ENCODE measurements at regions not wholly inside any gene's neighbourhood (a gene's known extent, or its start where the extent isn't known, plus 50 kb on each side); places are given as distances from the start of the nearest gene placed in this dataset.

DNA sequence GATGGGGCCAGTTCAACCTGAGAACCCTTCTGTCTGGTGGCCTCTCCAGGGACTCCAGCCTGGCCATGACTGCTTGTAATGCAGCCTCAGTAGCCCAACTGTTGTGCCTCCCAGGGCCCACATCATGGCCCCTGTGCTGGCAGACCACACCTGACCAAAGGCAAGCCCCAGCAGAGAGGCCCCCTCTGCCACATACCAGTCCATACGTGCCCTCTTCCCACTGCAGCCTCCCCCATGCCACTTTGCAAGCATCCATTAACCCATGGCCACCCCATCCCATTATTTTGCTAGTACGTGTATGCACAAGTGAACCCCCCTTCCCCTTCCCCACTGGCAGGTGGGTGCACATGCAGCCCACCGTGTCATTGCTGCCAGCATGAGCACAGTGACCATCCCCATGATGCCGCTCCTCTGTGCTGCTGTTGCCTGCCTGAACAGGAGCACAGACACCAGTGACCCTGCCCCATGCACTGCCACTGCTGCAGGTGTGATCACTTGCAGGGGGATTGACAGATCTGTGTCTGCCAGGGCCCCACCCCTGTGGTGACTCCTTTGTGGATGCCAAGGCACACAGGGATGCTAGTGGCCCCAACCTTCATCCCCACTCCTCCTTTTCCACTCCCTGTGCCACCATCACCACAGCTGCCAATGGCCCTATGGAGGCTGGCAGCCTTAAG, 330.0 kb upstream of the DSEL start:
- H3K4me1 ChIP-seq (ENCODE audit: insufficient read depth, low read length, severe bottlenecking), result no peaks in the 10 kb centered on the region

DNA sequence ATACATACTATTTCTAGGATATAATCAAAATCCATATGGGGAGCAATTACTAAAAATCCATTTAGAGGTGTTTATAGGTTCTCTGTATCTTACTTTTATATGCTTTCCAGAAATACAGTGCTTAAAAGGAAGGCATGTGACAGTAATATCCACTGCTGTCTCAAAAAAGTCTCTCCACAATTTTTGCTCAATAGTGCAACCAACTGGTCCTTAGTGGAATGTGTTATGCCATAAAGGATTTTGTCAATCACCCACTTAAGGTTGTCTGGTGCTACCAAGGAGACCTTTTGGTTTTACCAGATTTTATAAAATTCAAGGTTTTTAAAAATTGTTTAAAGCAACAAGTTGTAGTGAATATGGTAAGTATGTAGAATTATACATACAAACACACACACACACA, 328.5 kb upstream of the DSEL start:
- H3K27ac ChIP-seq (ENCODE audit: low read depth, low read length, poor library complexity, severe bottlenecking), result no peak overlapping the region
- no peaks in the 10 kb centered on the region for H3K9me3 ChIP-seq (ENCODE audit: low read length)
- no peaks in the 10 kb centered on the region for H3F3A ChIP-seq (ENCODE audit: insufficient read depth, low read length)
- H3K4me1 ChIP-seq (ENCODE audit: insufficient read depth, low read length, severe bottlenecking), result no peaks in the 10 kb centered on the region
- TF ChIP-seq, protein P1, sequence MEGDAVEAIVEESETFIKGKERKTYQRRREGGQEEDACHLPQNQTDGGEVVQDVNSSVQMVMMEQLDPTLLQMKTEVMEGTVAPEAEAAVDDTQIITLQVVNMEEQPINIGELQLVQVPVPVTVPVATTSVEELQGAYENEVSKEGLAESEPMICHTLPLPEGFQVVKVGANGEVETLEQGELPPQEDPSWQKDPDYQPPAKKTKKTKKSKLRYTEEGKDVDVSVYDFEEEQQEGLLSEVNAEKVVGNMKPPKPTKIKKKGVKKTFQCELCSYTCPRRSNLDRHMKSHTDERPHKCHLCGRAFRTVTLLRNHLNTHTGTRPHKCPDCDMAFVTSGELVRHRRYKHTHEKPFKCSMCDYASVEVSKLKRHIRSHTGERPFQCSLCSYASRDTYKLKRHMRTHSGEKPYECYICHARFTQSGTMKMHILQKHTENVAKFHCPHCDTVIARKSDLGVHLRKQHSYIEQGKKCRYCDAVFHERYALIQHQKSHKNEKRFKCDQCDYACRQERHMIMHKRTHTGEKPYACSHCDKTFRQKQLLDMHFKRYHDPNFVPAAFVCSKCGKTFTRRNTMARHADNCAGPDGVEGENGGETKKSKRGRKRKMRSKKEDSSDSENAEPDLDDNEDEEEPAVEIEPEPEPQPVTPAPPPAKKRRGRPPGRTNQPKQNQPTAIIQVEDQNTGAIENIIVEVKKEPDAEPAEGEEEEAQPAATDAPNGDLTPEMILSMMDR (IDR thresholded peaks at IDR 0.05; ENCODE audit: low read length), result no peak
- no peak for TF ChIP-seq EZH2 (IDR thresholded peaks at IDR 0.05; ENCODE audit: borderline replicate concordance, low read length)
- no peak overlapping the region for H3K9ac ChIP-seq (ENCODE audit: low read length)
- H3K27me3 ChIP-seq (ENCODE audit: insufficient read depth, low read length), result no peaks in the 10 kb centered on the region
- H4K20me1 ChIP-seq (ENCODE audit: insufficient read depth, low read length), result no peaks in the 10 kb centered on the region
- H3K36me3 ChIP-seq (ENCODE audit: insufficient read depth, low read length), result no peaks in the 10 kb centered on the region
- no peaks in the 10 kb centered on the region for H3K79me2 ChIP-seq (ENCODE audit: insufficient read depth, low read length)
- no peak overlapping the region for H3K4me2 ChIP-seq (ENCODE audit: low read length)
- H3K9me2 ChIP-seq (ENCODE audit: low read depth, low read length), result no peaks in the 10 kb centered on the region
- no peak overlapping the region for H3K4me3 ChIP-seq (ENCODE audit: low read depth, low read length, poor library complexity, severe bottlenecking)
- no peak overlapping the region for H2AFZ ChIP-seq (ENCODE audit: low read length)

More for the DNA sequence above, 330.0 kb upstream of the DSEL start:
- no peaks in the 10 kb centered on the region for H3K79me2 ChIP-seq (ENCODE audit: insufficient read depth, low read length)
- TF ChIP-seq, protein P1 (IDR thresholded peaks at IDR 0.05; ENCODE audit: low read length), result no peak
- no peak for TF ChIP-seq EZH2 (IDR thresholded peaks at IDR 0.05; ENCODE audit: borderline replicate concordance, low read length)
- no peak overlapping the region for H3K4me2 ChIP-seq (ENCODE audit: low read length)
- no peaks in the 10 kb centered on the region for H3K27me3 ChIP-seq (ENCODE audit: insufficient read depth, low read length)
- H3K9ac ChIP-seq (ENCODE audit: low read length), result no peak overlapping the region
- no peaks in the 10 kb centered on the region for H3K9me3 ChIP-seq (ENCODE audit: low read length)
- no peaks in the 10 kb centered on the region for H3K9me2 ChIP-seq (ENCODE audit: low read depth, low read length)
- no peak overlapping the region for H2AFZ ChIP-seq (ENCODE audit: low read length)
- H3K27ac ChIP-seq (ENCODE audit: low read depth, low read length, poor library complexity, severe bottlenecking), result no peak overlapping the region
- no peaks in the 10 kb centered on the region for H3F3A ChIP-seq (ENCODE audit: insufficient read depth, low read length)
- H3K4me3 ChIP-seq (ENCODE audit: low read depth, low read length, poor library complexity, severe bottlenecking), result no peak overlapping the region
- H4K20me1 ChIP-seq (ENCODE audit: insufficient read depth, low read length), result no peaks in the 10 kb centered on the region
- H3K36me3 ChIP-seq (ENCODE audit: insufficient read depth, low read length), result no peaks in the 10 kb centered on the region

DNA sequence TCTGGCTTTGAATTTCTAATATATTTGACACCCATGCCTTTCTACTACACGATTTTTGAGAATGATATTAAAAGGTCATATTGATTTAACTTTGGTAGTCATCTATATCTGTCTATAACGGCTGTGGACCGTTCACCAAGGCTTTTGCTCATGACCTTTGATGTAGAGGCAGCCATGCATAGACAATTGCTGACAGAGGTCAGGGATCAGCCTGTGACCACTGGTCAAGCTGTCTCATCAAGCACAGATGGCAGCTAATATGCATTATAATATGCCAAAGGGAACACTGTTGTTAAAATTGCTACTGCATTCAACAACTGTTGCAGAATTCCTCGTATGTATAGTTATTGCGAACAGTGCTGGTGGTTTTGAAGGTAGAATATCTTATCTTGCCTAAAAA, 323.9 kb upstream of the DSEL start:
- Histone ChIP-seq H3K4me2 (ENCODE audit: low read length) (no peak overlapping the region), H3K9me2 (ENCODE audit: low read depth, low read length) (no peaks in the 10 kb centered on the region)

More for the DNA sequence above, 323.9 kb upstream of the DSEL start:
- TF ChIP-seq, protein P1 (IDR thresholded peaks at IDR 0.05; ENCODE audit: low read length), result no peak
- TF ChIP-seq EZH2 (IDR thresholded peaks at IDR 0.05; ENCODE audit: borderline replicate concordance, low read length), result no peak
- Histone ChIP-seq H3F3A (ENCODE audit: insufficient read depth, low read length) (no peaks in the 10 kb centered on the region), H3K4me3 (ENCODE audit: low read depth, low read length, poor library complexity, severe bottlenecking) (no peak overlapping the region), H3K27ac (ENCODE audit: low read depth, low read length, poor library complexity, severe bottlenecking) (no peak overlapping the region), H2AFZ (ENCODE audit: low read length) (no peak overlapping the region), H3K27me3 (ENCODE audit: insufficient read depth, low read length) (no peaks in the 10 kb centered on the region), H4K20me1 (ENCODE audit: insufficient read depth, low read length) (no peaks in the 10 kb centered on the region), H3K36me3 (ENCODE audit: insufficient read depth, low read length) (no peaks in the 10 kb centered on the region), H3K4me1 (ENCODE audit: insufficient read depth, low read length, severe bottlenecking) (no peaks in the 10 kb centered on the region), H3K9ac (ENCODE audit: low read length) (no peak overlapping the region), H3K79me2 (ENCODE audit: insufficient read depth, low read length) (no peaks in the 10 kb centered on the region), H3K9me3 (ENCODE audit: low read length) (no peaks in the 10 kb centered on the region)

All from OCI-LY1 (cell line).